Keratinocyte (primary cell): ENCODE measurements at regions not wholly inside any gene's neighbourhood (a gene's known extent, or its start where the extent isn't known, plus 50 kb on each side); places are given as distances from the start of the nearest gene placed in this dataset.

ENCODE experiments used
- DNase-seq: peaks from one replicate; pipeline ENCODE4 v3.0.0-alpha.2; 2011; ENCODE audit warnings: low read depth, missing footprints, low spot score
- FAIRE-seq: peaks from 2 replicates; lab custom pipeline; 2011; peaks lifted over from hg19 to GRCh38; lab: Jason Lieb, UNC
- H2AFZ ChIP-seq: 2 replicates; pipeline ENCODE4 v1.6.0; 2012; ENCODE audit warnings: low read length, control low read depth, inconsistent platforms; ENCODE audit not compliant: control insufficient read depth
- H3K27ac ChIP-seq: 2 replicates; pipeline ENCODE4 v1.5.1; 2011; ENCODE audit warnings: low read length; ENCODE audit not compliant: control insufficient read depth, insufficient read depth
- H3K27me3 ChIP-seq: 3 replicates; pipeline ENCODE4 v1.6.0; 2011; ENCODE audit warnings: low read length; ENCODE audit not compliant: control insufficient read depth, insufficient read depth; ENCODE audit errors: extremely low read depth
- H3K36me3 ChIP-seq, 2 experiments: 2 replicates in 1 of 2; 3 replicates in 1 of 2; pipeline ENCODE4 v1.5.1; 2011; ENCODE audit warnings: low read length in 2 of 2, mild to moderate bottlenecking in 1 of 2; ENCODE audit not compliant: control insufficient read depth in 2 of 2, insufficient read depth in 2 of 2; ENCODE audit errors: extremely low read depth in 1 of 2
- H3K4me1 ChIP-seq: 3 replicates; pipeline ENCODE4 v1.5.1; 2011; ENCODE audit warnings: low read length; ENCODE audit not compliant: control insufficient read depth, insufficient read depth; ENCODE audit errors: extremely low read depth
- H3K4me2 ChIP-seq: 3 replicates; pipeline ENCODE4 v1.6.0; 2011; ENCODE audit warnings: low read depth, low read length; ENCODE audit not compliant: control insufficient read depth, insufficient read depth; ENCODE audit errors: extremely low read depth
- H3K4me3 ChIP-seq, 3 experiments: fragments of 200-600 bp in 1 of 3; sonication (generic) in 1 of 3; 2 replicates in 2 of 3; 3 replicates in 1 of 3; pipeline ENCODE4 v1.5.1; 2011 to 2016; ENCODE audit warnings: low read length in 3 of 3, mild to moderate bottlenecking in 3 of 3, control low read depth in 2 of 3, inconsistent platforms in 1 of 3, low read depth in 1 of 3, mixed read lengths in 1 of 3, mixed run types in 1 of 3, moderate library complexity in 1 of 3; ENCODE audit not compliant: control insufficient read depth in 2 of 3, insufficient read depth in 2 of 3; ENCODE audit errors: extremely low read depth in 1 of 3
- H3K79me2 ChIP-seq: 2 replicates; pipeline ENCODE4 v1.6.0; 2012; ENCODE audit warnings: low read length; ENCODE audit not compliant: control insufficient read depth, insufficient read depth
- H3K9ac ChIP-seq: 3 replicates; pipeline ENCODE4 v1.6.0; 2011; ENCODE audit warnings: low read length; ENCODE audit not compliant: control insufficient read depth, insufficient read depth; ENCODE audit errors: extremely low read depth
- H3K9me1 ChIP-seq: 3 replicates; pipeline ENCODE4 v1.6.0; 2011; ENCODE audit warnings: low read length; ENCODE audit not compliant: control insufficient read depth, insufficient read depth; ENCODE audit errors: extremely low read depth
- H3K9me3 ChIP-seq: 2 replicates; pipeline ENCODE4 v1.5.1; 2012; ENCODE audit warnings: low read depth, low read length; ENCODE audit not compliant: control insufficient read depth
- H4K20me1 ChIP-seq: 3 replicates; pipeline ENCODE4 v1.6.0; 2011; ENCODE audit warnings: low read length; ENCODE audit not compliant: control insufficient read depth, insufficient read depth; ENCODE audit errors: extremely low read depth
- EZH2 ChIP-seq: IDR thresholded peaks from one replicate; pipeline ENCODE4 v1.6.1; 2012; ENCODE audit warnings: inconsistent platforms, mild to moderate bottlenecking, low read length, moderate library complexity
- dilution Hi-C: fragments of 300-500 bp; cut with MboI; formaldehyde crosslinking; loops from one replicate; pipeline ENCODE4 v1.7.0; 2020; ENCODE audit warnings: low sequenced_read_pairs; ENCODE audit not compliant: extremely low pct_ligation_motif_present
- TF ChIP-seq, protein P1 (sequence below), 3 experiments: IDR thresholded peaks in 1 of 3; conservative IDR thresholded peaks in 1 of 3; optimal IDR thresholded peaks in 1 of 3; 2 replicates in 2 of 3; 3 replicates in 1 of 3; pipeline versions ENCODE3 to v1.5.1; 2011; ENCODE audit warnings: low read length in 3 of 3, mild to moderate bottlenecking in 3 of 3, moderate library complexity in 2 of 3, control low read depth in 1 of 3, inconsistent platforms in 1 of 3; ENCODE audit not compliant: insufficient read depth in 2 of 3; ENCODE audit errors: extremely low read depth in 1 of 3

GRCh38 chr13:85419611-85420010, 379.6 kb downstream of the SLITRK6 start:
- Histone ChIP-seq H3K4me3 (no peak overlapping the region), H3K9me1 (no peaks in the 10 kb centered on the region), H3K4me2 (peak overlapping the region; percentile 22), H3K4me1 (peaks cover 5% of the 10 kb centered on the region), H3K36me3 (no peaks in the 10 kb centered on the region), H3K27me3 (no peaks in the 10 kb centered on the region), H3K9ac (no peak overlapping the region), H3K9me3 (no peaks in the 10 kb centered on the region), H4K20me1 (no peaks in the 10 kb centered on the region), H3K27ac (peak overlapping the region; percentile 26), H2AFZ (peak overlapping the region; percentile 73), H3K79me2 (no peaks in the 10 kb centered on the region)
- peak; percentile 19 for DNase-seq
- TF ChIP-seq EZH2: no peak
- no peak for FAIRE-seq
- dilution Hi-C loops: no loop called here

GRCh38 chr13:85417807-85418206, 381.4 kb downstream of the SLITRK6 start:
- Histone ChIP-seq H3K36me3 (no peaks in the 10 kb centered on the region), H3K9me3 (no peaks in the 10 kb centered on the region), H2AFZ (no peak overlapping the region), H3K9ac (no peak overlapping the region), H3K27ac (no peak overlapping the region), H4K20me1 (no peaks in the 10 kb centered on the region), H3K4me1 (peaks cover 5% of the 10 kb centered on the region), H3K9me1 (no peaks in the 10 kb centered on the region), H3K4me2 (no peak overlapping the region), H3K79me2 (no peaks in the 10 kb centered on the region), H3K4me3 (no peak overlapping the region), H3K27me3 (no peaks in the 10 kb centered on the region)
- dilution Hi-C loops: no loop called here
- no peak for DNase-seq
- no peak for FAIRE-seq
- no peak for TF ChIP-seq EZH2
- TF ChIP-seq, protein P1, sequence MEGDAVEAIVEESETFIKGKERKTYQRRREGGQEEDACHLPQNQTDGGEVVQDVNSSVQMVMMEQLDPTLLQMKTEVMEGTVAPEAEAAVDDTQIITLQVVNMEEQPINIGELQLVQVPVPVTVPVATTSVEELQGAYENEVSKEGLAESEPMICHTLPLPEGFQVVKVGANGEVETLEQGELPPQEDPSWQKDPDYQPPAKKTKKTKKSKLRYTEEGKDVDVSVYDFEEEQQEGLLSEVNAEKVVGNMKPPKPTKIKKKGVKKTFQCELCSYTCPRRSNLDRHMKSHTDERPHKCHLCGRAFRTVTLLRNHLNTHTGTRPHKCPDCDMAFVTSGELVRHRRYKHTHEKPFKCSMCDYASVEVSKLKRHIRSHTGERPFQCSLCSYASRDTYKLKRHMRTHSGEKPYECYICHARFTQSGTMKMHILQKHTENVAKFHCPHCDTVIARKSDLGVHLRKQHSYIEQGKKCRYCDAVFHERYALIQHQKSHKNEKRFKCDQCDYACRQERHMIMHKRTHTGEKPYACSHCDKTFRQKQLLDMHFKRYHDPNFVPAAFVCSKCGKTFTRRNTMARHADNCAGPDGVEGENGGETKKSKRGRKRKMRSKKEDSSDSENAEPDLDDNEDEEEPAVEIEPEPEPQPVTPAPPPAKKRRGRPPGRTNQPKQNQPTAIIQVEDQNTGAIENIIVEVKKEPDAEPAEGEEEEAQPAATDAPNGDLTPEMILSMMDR (optimal IDR thresholded peaks at IDR 0.05 in 1 of 3, IDR thresholded peaks at IDR 0.05 in 1 of 3, conservative IDR thresholded peaks at IDR 0.05 in 1 of 3; ENCODE audit: extremely low read depth in 1 of 3, insufficient read depth in 2 of 3, low read length in 3 of 3): no peak

- dilution Hi-C loops: no loop called here
- Histone ChIP-seq H3K4me3 (no peak overlapping the region), H2AFZ (no peak overlapping the region), H4K20me1 (no peaks in the 10 kb centered on the region), H3K9me1 (no peaks in the 10 kb centered on the region), H3K4me1 (no peaks in the 10 kb centered on the region), H3K9ac (no peak overlapping the region), H3K36me3 (no peaks in the 10 kb centered on the region), H3K27ac (no peak overlapping the region), H3K27me3 (no peaks in the 10 kb centered on the region), H3K9me3 (no peaks in the 10 kb centered on the region), H3K79me2 (no peaks in the 10 kb centered on the region), H3K4me2 (no peak overlapping the region)
- TF ChIP-seq, protein P1 (optimal IDR thresholded peaks at IDR 0.05 in 1 of 3, IDR thresholded peaks at IDR 0.05 in 1 of 3, conservative IDR thresholded peaks at IDR 0.05 in 1 of 3; ENCODE audit: extremely low read depth in 1 of 3, insufficient read depth in 2 of 3, low read length in 3 of 3): no peak
- no peak for TF ChIP-seq EZH2
- DNase-seq (no peak), FAIRE-seq (no peak)
These were observed 385.6 kb downstream of the SLITRK6 start for GRCh38 chr13:85413664-85414063.
